ENCODE measurements at regions not wholly inside any gene's neighbourhood (a gene's known extent, or its start where the extent isn't known, plus 50 kb on each side); places are given as distances from the start of the nearest gene placed in this dataset.
A peak's percentile ranks its signal among the peaks of the same experiment; 100 is the strongest.

DNA sequence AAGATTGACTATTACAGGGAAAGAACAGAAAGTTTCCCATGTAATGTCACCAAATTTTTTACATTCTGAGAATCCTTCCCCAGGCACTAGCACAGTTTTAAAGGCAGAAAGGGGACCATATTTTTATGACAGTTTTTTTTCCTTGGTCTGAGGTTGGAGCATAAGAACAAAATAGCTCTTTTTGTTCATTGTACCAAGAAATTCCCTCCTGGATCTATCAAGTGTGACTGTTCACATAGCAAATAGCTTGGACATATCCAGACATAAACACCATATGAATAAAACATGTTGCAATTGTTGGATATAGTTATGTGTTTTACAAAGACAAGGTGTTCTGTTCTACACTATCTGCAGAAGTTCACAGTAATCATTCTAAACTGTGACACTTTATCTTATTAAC lies 182.4 kb upstream of the ADGRL2 start:
- no peak for DNase-seq (ENCODE audit: low spot score)

- peak; percentile 15 for DNase-seq (ENCODE audit: low spot score)
Measured at GRCh38 chr1:81617308-81617967, 183.3 kb upstream of the ADGRL2 start.

- DNase-seq (ENCODE audit: low spot score): no peak
Measured at GRCh38 chr1:81613803-81614202, 186.9 kb upstream of the ADGRL2 start.

GRCh38 chr1:81607924-81608323 lies 192.8 kb upstream of the ADGRL2 start:
- DNase-seq (ENCODE audit: low spot score): no peak

DNA sequence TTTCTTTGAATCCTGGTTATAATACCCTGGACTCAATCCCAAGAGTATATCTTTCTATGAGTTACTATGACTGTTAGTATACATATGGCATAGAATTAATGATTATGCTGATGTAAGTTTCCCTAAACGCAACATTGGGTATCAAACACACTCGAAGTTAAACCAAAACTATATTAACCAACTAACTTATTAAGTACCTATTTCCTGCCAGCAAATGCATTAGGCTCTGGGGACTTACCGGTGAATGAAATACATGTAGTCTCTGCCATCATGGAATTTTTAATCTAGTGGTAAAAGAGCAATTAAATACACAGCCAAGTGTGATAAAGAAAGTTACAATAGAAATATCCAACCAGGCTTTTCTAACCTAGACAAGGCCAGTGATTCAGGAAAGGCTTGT lies 193.6 kb upstream of the ADGRL2 start:
- no peak for DNase-seq (ENCODE audit: low spot score)

GRCh38 chr1:81606656-81607055 lies 194.1 kb upstream of the ADGRL2 start:
- no peak for DNase-seq (ENCODE audit: low spot score)

DNA sequence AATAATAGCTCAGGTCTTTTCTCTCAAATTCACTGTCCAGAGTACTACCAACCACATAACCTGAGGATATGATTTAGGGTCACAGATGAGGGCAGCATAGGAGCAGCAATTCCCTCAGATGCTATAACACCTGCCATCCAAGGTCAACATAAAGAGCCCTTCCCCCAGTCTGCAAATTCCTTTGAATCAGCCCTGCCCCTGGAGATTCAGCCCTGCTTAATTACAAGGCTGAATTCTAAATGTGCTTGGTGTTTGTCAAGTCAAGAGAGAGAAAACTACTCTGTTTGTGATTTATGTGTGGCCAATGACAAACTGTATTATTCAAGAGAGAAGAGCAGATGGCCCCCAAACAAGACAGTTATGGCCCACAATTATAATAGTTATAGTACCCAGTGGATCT lies 195.7 kb upstream of the ADGRL2 start:
- DNase-seq (ENCODE audit: low spot score): no peak

- DNase-seq (ENCODE audit: low spot score): no peak
Measured at GRCh38 chr1:81600878-81601622, 199.7 kb upstream of the ADGRL2 start.

DNA sequence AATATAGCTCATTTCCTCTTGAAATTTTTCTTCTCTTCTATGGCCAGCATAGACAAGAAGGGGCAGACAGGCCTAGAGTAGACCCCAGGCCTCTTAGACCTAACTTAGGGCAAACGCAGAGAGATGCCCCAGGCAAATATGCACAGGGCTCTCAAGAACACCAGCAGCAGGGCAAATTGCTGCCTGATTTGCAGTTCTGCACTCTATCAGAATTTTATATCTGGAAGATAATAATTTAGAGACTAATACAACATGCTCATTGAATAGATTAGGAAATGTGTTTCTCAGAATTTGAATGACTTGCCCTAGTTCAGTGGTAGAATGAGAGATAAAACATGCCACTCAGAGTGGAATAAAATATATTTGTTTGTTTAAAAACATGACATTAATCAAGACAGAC lies 200.4 kb upstream of the ADGRL2 start:
- DNase-seq (ENCODE audit: low spot score): no peak

GRCh38 chr1:81598623-81599022 lies 202.1 kb upstream of the ADGRL2 start:
- no peak for DNase-seq (ENCODE audit: low spot score)

DNA sequence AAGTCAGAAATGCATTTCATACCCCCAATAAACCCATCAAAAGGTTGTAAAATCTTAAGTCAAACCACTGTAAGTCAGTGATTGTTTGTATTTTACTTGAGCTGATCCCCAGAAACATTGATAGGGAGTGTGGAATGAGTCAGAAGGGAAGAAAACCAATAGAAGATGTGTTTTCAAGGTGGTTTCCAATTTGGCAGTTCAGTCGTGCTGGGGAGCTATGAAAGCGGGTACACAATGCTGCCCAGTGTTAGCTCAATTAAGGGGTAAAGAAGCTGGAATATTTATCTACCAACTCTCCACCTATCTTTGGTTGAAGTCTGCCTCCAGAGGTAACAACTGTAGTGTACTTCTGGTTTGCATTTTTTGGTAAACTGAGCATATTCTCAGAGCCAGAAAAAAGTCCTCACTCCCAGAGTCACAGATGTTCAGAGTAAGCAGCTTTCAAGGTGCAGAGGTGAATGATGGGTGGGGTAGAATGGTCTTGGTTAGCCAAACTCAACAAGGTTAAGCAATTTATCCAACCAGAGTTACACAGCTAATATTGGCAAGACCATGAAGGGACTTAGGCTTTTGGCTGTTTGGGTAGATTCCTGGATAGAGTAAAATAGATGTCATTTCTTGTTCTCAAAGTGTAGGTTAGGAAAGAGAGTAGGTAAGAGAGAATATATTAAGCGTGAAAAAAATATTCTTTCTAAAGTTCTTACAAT lies 202.9 kb upstream of the ADGRL2 start:
- DNase-seq (ENCODE audit: low spot score): no peak

DNA sequence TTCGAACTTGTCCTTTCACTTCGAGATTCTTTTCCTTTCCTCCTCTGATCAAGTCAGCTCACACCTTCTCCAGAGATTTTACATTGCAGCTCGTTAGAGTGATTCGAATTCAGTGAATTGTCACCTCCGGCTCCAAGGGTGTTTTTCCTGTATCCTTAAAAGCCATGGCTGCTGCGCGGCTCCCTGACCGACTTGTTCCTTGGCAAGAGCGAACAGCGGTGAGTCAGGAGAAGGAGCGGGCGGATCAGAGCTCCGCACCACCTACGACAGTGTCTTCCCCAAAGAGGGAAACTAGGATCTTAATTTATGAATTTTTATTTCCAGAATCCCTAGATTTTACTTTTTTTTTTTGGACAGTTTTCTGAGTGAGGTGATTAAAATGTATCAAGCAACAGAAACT lies 204.4 kb upstream of the ADGRL2 start:
- no peak for DNase-seq (ENCODE audit: low spot score)

DNA sequence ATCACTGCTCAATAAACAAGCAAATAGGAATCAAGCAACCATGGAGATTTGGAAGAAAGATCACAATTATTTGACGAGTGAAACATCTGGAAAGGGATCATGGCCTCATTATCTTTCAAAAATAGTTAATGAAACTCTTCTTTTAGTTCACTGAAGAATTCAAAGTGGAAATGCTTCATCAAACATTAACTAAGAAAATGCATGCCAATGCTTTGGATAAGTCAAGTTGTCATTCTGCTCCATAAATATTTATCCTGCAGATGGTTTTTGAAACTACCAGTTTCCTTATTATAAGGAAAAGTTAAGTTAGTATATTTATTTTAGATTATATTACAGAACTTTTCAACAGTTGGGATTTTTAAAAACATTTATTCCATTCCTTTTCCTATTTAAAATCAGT lies 206.5 kb upstream of the ADGRL2 start:
- DNase-seq (ENCODE audit: low spot score): no peak

- DNase-seq (ENCODE audit: low spot score): no peak
Measured at GRCh38 chr1:81592233-81592632, 208.5 kb upstream of the ADGRL2 start.

DNA sequence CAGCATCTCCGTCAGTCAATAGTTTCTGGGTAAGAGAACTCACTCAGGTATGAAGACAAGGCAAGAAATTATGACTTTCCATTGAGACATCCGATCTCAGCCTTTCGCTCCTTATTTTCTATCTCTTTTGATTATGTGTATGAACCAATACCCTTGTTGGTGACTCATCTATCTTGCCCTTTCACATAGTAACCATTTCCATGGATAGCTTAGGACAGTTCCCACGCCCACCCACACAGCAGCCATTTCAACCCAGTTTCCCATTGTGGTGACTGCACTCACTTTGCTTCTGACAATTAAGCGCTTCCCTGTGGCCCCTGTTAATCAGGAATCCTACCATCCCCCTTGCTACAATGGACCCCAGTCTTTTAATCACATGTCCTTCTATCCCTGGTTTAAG lies 210.6 kb upstream of the ADGRL2 start:
- DNase-seq (ENCODE audit: low spot score): no peak

DNA sequence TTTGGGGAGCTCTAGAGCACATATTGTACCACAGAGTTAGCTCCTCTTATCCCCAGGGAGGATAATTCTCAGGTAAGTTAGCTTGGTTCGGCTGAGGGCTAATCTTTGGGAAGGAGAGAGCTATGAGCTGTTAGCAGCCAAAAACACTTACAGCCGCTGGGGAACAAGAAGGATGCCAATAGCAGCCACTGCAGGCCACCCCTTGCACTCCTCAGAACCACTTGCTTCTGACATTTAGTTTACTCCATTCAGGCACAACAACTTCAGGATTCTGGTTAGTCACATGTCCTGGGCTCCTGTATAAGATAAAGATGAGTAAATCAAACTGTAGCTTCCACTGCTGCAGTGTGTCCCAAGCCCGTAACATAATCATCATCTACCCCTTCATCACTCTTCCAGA lies 212.6 kb upstream of the ADGRL2 start:
- DNase-seq (ENCODE audit: low spot score): no peak

GRCh38 chr1:81587426-81587825 lies 213.3 kb upstream of the ADGRL2 start:
- no peak for DNase-seq (ENCODE audit: low spot score)

DNA sequence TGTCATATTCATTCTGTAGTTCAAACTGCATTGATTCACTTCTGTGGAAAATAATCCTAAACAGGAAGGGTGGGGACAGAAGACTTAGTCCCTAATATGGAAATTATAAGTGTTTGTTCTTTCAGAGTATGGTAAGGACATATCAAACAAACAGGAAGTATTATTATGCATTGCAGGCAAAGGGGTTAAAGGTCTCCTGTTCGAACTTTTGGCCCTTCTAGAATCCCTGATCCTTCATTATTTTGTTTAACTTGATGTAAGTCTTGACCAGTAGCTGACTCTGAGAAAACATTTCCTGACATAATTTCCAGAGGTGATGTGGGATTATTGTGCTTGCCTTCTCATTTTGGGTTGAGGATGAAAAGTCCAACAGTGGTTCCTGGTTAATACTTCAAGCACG lies 215.4 kb upstream of the ADGRL2 start:
- no peak for DNase-seq (ENCODE audit: low spot score)

GRCh38 chr1:81584398-81584797 lies 216.3 kb upstream of the ADGRL2 start:
- no peak for DNase-seq (ENCODE audit: low spot score)

GRCh38 chr1:81583878-81584277 lies 216.9 kb upstream of the ADGRL2 start:
- no peak for DNase-seq (ENCODE audit: low spot score)

DNA sequence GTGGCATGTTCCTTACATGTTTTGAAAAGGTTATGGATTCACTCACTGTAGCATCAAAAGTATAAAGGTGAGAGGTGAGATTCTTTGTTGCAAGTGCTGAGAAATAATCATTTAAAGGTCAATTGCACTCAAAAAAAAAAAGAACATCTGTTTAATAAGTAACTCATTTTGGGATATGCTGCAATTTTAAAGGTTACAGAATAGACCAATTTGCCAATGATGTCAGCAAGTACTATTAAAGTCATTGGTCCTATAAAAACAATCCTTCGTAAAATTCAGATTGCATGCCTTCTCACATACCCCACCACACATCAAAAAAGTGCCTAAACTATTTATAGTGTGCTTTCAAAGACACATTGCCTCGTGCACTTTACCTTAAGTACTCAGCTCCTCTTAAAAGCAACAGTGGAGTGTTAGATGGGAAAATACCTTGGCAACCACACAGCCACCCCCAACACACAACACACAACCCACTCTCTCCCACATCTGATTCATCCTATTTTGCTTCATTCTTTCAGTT lies 218.2 kb upstream of the ADGRL2 start:
- no peak for DNase-seq (ENCODE audit: low spot score)

DNA sequence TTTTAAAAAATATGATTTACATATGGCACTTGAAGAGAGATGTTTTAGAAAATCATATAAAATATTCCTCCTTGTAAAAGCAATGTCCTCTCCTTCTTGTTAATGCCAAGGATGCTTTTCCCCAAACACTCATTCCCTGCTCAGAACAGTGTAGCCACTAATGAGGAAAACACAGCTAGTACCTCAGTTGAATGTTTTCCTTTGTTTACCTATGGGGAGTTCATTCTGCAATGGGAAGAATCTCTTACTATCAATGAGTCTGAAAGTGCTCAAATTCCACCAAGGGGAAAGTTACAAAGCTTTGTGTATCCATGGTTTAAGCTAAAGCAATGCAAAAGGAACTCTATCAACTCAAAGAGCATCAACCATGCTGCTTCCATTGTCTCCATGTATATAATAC lies 221.9 kb upstream of the ADGRL2 start:
- DNase-seq (ENCODE audit: low spot score): no peak
